Tibial nerve (tissue), 3 donors: ENCODE measurements at regions not wholly inside any gene's neighbourhood (a gene's known extent, or its start where the extent isn't known, plus 50 kb on each side); places are given as distances from the start of the nearest gene placed in this dataset.

Source experiments
- CTCF ChIP-seq, 5 experiments: fragments of 200-600 bp in 3 of 5; fragments of 450-650 bp in 2 of 5; sonication (generic) in 3 of 5; IDR thresholded peaks; one replicate each; pipeline ENCODE4 v1.5.1; 2016 to 2019; ENCODE audit warnings: antibody characterized with exemption in 5 of 5, mild to moderate bottlenecking in 3 of 5, moderate library complexity in 2 of 5
- POLR2A ChIP-seq, 2 donors: fragments of 450-650 bp; IDR thresholded peaks; one replicate each; pipeline ENCODE4 v1.6.1; 2017; ENCODE audit warnings: antibody characterized with exemption in 2 of 2, mild to moderate bottlenecking in 2 of 2, moderate library complexity in 2 of 2

- TF ChIP-seq POLR2A (IDR thresholded peaks at IDR 0.05): no peak
- no peak for TF ChIP-seq CTCF (IDR thresholded peaks at IDR 0.05)
Observed at GRCh38 chr12:90393089-90393488, 561.9 kb downstream of the CCER1 start.
